OCI-LY1 (cell line): ENCODE measurements at regions not wholly inside any gene's neighbourhood (a gene's known extent, or its start where the extent isn't known, plus 50 kb on each side); places are given as distances from the start of the nearest gene placed in this dataset.
"Not testable (repeated sequence)": the region's sequence is repeated elsewhere in the genome, so short reads cannot be mapped to it uniquely, and the experiment has no call there.

Experiments
- H2AFZ ChIP-seq: fragments of 200-600 bp; sonication (generic), shearing (Covaris generic); 2 replicates; pipeline ENCODE4 v1.6.0; 2014; ENCODE audit warnings: antibody characterized with exemption, mild to moderate bottlenecking, low read length
- H3F3A ChIP-seq: fragments of 200-600 bp; sonication (generic), shearing (Covaris generic); 2 replicates; pipeline ENCODE4 v1.6.0; 2014; ENCODE audit warnings: mild to moderate bottlenecking, antibody characterized with exemption, low read length, moderate library complexity; ENCODE audit not compliant: insufficient read depth
- H3K27ac ChIP-seq: fragments of 200-600 bp; sonication (generic); 2 replicates; pipeline ENCODE4 v1.5.1; 2014; ENCODE audit warnings: low read length, mixed run types, mild to moderate bottlenecking, low read depth; ENCODE audit not compliant: poor library complexity, severe bottlenecking
- H3K27me3 ChIP-seq: fragments of 200-600 bp; sonication (generic); 2 replicates; pipeline ENCODE4 v1.6.0; 2014; ENCODE audit warnings: antibody characterized with exemption, mild to moderate bottlenecking, low read length, moderate library complexity; ENCODE audit not compliant: insufficient read depth
- H3K36me3 ChIP-seq: fragments of 200-600 bp; sonication (generic); 2 replicates; pipeline ENCODE4 v1.6.1; 2014; ENCODE audit warnings: mild to moderate bottlenecking, antibody characterized with exemption, low read length, moderate library complexity, mixed read lengths; ENCODE audit not compliant: insufficient read depth
- H3K4me1 ChIP-seq: fragments of 200-600 bp; sonication (generic); 2 replicates; pipeline ENCODE4 v1.5.1; 2014; ENCODE audit warnings: mild to moderate bottlenecking, low read length, moderate library complexity; ENCODE audit not compliant: insufficient read depth, severe bottlenecking
- H3K4me2 ChIP-seq: fragments of 200-600 bp; sonication (generic), shearing (Covaris generic); 2 replicates; pipeline ENCODE4 v1.6.1; 2014; ENCODE audit warnings: low read length
- H3K4me3 ChIP-seq: fragments of 200-600 bp; sonication (generic); 2 replicates; pipeline ENCODE4 v1.5.1; 2014; ENCODE audit warnings: low read length, low read depth, mild to moderate bottlenecking, mixed read lengths; ENCODE audit not compliant: poor library complexity, severe bottlenecking
- H3K79me2 ChIP-seq: fragments of 200-600 bp; shearing (Covaris generic); 2 replicates; pipeline ENCODE4 v1.6.1; 2016; ENCODE audit warnings: mixed run types, low read length, mixed read lengths; ENCODE audit not compliant: insufficient read depth
- H3K9ac ChIP-seq: fragments of 200-600 bp; sonication (generic), shearing (Covaris generic); 2 replicates; pipeline ENCODE4 v1.6.1; 2014; ENCODE audit warnings: mild to moderate bottlenecking, low read length, mixed read lengths
- H3K9me2 ChIP-seq: fragments of 200-600 bp; sonication (generic), shearing (Covaris generic); 2 replicates; pipeline ENCODE4 v1.6.1; 2014; ENCODE audit warnings: low read depth, mild to moderate bottlenecking, low read length, mixed read lengths
- H3K9me3 ChIP-seq: fragments of 200-600 bp; shearing (Covaris generic); 2 replicates; pipeline ENCODE4 v1.6.1; 2014; ENCODE audit warnings: low read length, mixed read lengths
- H4K20me1 ChIP-seq: fragments of 200-600 bp; sonication (generic), shearing (Covaris generic); 2 replicates; pipeline ENCODE4 v1.6.0; 2016; ENCODE audit warnings: mild to moderate bottlenecking, low read length; ENCODE audit not compliant: insufficient read depth
- EZH2 ChIP-seq: fragments of 200-600 bp; sonication (generic), shearing (Covaris generic); IDR thresholded peaks from 2 replicates; pipeline ENCODE4 v1.8.0; 2017; ENCODE audit warnings: borderline replicate concordance, mixed run types, mild to moderate bottlenecking, antibody characterized with exemption, low read length, moderate library complexity, mixed read lengths
- TF ChIP-seq, protein P1 (sequence below): fragments of 200-600 bp; sonication (generic), shearing (Covaris generic); IDR thresholded peaks from 2 replicates; pipeline ENCODE4 v1.5.1; 2017; ENCODE audit warnings: mild to moderate bottlenecking, antibody characterized with exemption, low read length, moderate library complexity, mixed read lengths

DNA sequence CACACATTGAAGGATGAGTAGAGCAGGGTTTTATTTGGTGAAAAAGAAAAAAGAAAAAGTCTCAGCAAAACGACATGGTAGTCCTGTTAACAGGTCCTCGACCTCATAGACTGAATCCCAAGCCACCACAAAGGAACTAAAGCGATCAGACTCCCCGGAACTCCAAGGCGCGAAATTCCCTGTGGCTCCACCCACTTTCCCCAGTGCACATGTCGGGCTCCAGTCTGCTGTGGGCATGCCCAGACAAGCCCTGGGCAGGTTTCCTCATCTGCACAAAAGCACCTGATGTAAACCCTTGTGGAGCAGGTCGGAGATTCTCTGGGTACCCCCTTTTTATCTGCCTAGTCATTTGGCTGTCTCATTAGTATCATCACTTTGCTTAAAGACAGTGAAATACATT, 170.7 kb upstream of the FSIP2 start:
- Histone ChIP-seq H3K36me3 (no peaks in the 10 kb centered on the region), H3K9me2 (no peaks in the 10 kb centered on the region)

DNA sequence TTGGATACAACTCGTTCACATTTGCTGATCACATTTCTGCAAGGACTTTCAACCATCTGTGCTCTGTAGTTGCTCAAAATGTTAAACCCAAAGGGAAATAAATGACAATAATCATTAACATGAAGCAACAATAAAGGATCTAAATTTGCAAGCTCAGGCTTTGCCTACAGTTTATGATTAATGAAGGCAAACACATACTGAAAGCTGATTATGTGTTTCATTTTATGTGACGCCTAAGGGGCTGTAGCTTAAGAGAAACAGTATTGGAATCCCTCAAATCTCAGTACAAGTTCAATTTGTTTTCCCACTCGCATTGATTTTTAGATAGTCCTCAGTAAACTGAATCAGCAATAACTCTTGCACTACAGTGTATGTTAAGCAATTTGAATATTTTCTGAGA, 160.3 kb upstream of the FSIP2 start:
- no peaks in the 10 kb centered on the region for H3K9me3 ChIP-seq
- no peak overlapping the region for H2AFZ ChIP-seq
- H3K9me2 ChIP-seq = no peaks in the 10 kb centered on the region
- H3K79me2 ChIP-seq = no peaks in the 10 kb centered on the region
- no peaks in the 10 kb centered on the region for H4K20me1 ChIP-seq
- no peaks in the 10 kb centered on the region for H3K27me3 ChIP-seq
- H3F3A ChIP-seq = no peaks in the 10 kb centered on the region
- no peak overlapping the region for H3K27ac ChIP-seq
- TF ChIP-seq, protein P1, sequence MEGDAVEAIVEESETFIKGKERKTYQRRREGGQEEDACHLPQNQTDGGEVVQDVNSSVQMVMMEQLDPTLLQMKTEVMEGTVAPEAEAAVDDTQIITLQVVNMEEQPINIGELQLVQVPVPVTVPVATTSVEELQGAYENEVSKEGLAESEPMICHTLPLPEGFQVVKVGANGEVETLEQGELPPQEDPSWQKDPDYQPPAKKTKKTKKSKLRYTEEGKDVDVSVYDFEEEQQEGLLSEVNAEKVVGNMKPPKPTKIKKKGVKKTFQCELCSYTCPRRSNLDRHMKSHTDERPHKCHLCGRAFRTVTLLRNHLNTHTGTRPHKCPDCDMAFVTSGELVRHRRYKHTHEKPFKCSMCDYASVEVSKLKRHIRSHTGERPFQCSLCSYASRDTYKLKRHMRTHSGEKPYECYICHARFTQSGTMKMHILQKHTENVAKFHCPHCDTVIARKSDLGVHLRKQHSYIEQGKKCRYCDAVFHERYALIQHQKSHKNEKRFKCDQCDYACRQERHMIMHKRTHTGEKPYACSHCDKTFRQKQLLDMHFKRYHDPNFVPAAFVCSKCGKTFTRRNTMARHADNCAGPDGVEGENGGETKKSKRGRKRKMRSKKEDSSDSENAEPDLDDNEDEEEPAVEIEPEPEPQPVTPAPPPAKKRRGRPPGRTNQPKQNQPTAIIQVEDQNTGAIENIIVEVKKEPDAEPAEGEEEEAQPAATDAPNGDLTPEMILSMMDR = no peak
- no peak for TF ChIP-seq EZH2
- no peak overlapping the region for H3K4me2 ChIP-seq
- H3K36me3 ChIP-seq = no peaks in the 10 kb centered on the region
- no peak overlapping the region for H3K9ac ChIP-seq
- no peak overlapping the region for H3K4me3 ChIP-seq
- no peaks in the 10 kb centered on the region for H3K4me1 ChIP-seq

More for the DNA sequence above, 170.7 kb upstream of the FSIP2 start:
- H3K9ac ChIP-seq = no peak overlapping the region
- TF ChIP-seq, protein P1 = no peak
- no peak for TF ChIP-seq EZH2
- no peak overlapping the region for H2AFZ ChIP-seq
- no peaks in the 10 kb centered on the region for H4K20me1 ChIP-seq
- no peaks in the 10 kb centered on the region for H3F3A ChIP-seq
- H3K4me1 ChIP-seq = no peaks in the 10 kb centered on the region
- H3K27ac ChIP-seq = no peak overlapping the region
- peaks cover 2% of the 10 kb centered on the region; the same call in 1 of the 2 replicates for H3K9me3 ChIP-seq
- H3K79me2 ChIP-seq = no peaks in the 10 kb centered on the region
- no peak overlapping the region for H3K4me2 ChIP-seq
- H3K27me3 ChIP-seq = no peaks in the 10 kb centered on the region
- H3K4me3 ChIP-seq = no peak overlapping the region

DNA sequence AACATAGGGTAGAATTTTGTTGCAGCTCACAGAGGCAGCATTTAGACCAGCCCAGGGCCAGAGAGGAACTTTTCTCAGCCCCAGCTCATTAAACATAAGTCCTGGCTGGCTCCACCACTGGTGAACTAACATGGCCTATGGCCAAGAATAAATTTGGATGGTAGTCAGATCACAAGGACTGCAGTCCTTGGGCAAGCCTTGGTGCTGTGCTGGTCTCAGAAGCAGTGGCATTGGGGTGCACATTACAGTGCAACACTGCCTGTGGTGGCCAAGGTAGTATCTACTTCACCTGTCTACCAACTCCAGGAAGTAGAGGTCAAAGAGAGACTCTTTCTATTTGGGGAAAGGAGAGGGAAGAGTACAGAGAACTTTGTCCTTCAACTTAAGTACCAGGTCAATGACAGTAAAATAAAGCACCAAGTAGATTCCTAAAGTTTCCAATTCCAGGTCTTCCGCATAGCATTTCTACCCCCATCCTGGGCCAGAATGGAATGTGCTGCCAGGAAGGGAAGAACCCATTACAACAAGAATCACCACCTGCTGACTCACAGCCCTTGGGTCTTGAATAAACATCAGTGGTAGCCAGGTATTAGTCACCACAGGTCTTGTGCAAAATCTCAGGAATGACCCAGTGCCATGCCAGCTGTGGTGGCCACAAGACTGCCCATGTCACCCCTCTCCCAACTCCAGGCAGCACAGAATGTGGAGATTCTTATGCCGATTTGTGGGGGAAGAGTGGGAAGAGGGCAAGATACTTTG, 155.4 kb upstream of the FSIP2 start:
- TF ChIP-seq, protein P1 = no peak
- no peak for TF ChIP-seq EZH2
- no peaks in the 10 kb centered on the region for H3K4me1 ChIP-seq
- H3K4me3 ChIP-seq = no peak overlapping the region
- no peaks in the 10 kb centered on the region for H4K20me1 ChIP-seq
- H3F3A ChIP-seq = no peaks in the 10 kb centered on the region
- no peak overlapping the region for H2AFZ ChIP-seq
- H3K27me3 ChIP-seq = no peaks in the 10 kb centered on the region
- H3K9me2 ChIP-seq = no peaks in the 10 kb centered on the region
- no peaks in the 10 kb centered on the region for H3K36me3 ChIP-seq
- H3K9ac ChIP-seq = no peak overlapping the region
- no peak overlapping the region for H3K4me2 ChIP-seq
- H3K79me2 ChIP-seq = no peaks in the 10 kb centered on the region
- H3K9me3 ChIP-seq = no peaks in the 10 kb centered on the region
- H3K27ac ChIP-seq = no peak overlapping the region

DNA sequence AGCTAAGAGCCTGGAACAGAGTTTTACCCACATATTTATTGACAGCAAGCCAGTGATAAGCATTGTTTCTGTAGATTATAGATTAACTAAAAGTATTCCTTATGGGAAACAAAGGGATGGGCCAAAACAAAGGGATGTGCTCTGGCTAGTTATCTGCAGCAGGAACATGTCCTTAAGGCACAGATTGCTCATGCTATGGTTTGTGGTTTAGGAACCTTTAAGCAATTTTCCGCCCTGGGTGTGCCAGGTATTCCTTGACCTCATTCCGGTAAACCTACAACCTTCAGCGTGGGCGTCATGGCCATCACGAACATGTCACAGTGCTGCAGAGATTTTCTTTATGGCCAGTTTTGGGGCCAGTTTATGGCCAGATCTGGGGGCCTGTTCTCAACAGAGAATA, 153.4 kb upstream of the FSIP2 start:
- not testable (repeated sequence) for H3K9ac ChIP-seq, H3K36me3 ChIP-seq, H3K9me2 ChIP-seq, H3F3A ChIP-seq, H3K4me1 ChIP-seq, H3K9me3 ChIP-seq, H3K27me3 ChIP-seq, H3K4me2 ChIP-seq, H3K27ac ChIP-seq, H3K4me3 ChIP-seq, H4K20me1 ChIP-seq, H2AFZ ChIP-seq, H3K79me2 ChIP-seq

DNA sequence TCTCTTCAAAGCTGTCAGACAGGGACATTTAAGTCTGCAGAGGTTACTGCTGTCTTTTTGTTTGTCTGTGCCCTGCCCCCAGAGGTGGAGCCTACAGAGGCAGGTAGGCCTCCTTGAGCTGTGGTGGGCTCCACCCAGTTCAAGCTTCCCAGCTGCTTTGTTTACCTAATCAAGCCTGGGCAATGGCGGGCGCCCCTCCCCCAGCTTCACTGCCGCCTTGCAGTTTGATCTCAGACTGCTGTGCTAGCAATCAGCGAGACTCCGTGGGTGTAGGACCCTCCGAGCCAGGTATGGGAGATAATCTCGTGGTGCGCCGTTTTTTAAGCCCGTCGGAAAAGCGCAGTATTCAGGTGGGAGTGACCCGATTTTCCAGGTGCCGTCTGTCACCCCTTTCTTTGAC, 147.3 kb upstream of the FSIP2 start:
- H3F3A ChIP-seq, H2AFZ ChIP-seq, H3K27me3 ChIP-seq, H3K79me2 ChIP-seq, H3K9ac ChIP-seq, H3K27ac ChIP-seq, H3K9me2 ChIP-seq, H4K20me1 ChIP-seq, H3K4me2 ChIP-seq, H3K4me3 ChIP-seq, H3K36me3 ChIP-seq, H3K9me3 ChIP-seq, H3K4me1 ChIP-seq: not testable (repeated sequence)
